ENCODE measurements at regions not wholly inside any gene's neighbourhood (a gene's known extent, or its start where the extent isn't known, plus 50 kb on each side); places are given as distances from the start of the nearest gene placed in this dataset.
A peak's percentile ranks its signal among the peaks of the same experiment; 100 is the strongest.

- Histone ChIP-seq H3K4ac (ENCODE audit: low read depth, low read length) (peak overlapping the region; percentile 79; the same call in 1 of the 2 replicates), H3K36me3 (ENCODE audit: control insufficient read depth, insufficient read depth, low read length) (no peaks in the 10 kb centered on the region), H3K4me1 (ENCODE audit: control insufficient read depth, insufficient read depth, low read length) (peaks cover 13% of the 10 kb centered on the region), H3K18ac (ENCODE audit: low read depth, low read length) (peak overlapping the region; percentile 42; the same call in 1 of the 2 replicates), H3K4me2 (ENCODE audit: low read depth, low read length) (no peak overlapping the region; the same call in 1 of the 2 replicates), H3K9ac (ENCODE audit: low read depth, low read length) (no peak overlapping the region), H2BK120ac (ENCODE audit: low read depth, low read length) (peak overlapping the region; percentile 97), H3K23ac (ENCODE audit: low read depth, low read length) (peak overlapping the region; percentile 80; the same call in 1 of the 2 replicates), H3K79me1 (ENCODE audit: low read depth in 1 of 2, low read length in 2 of 2) (peaks cover 13 to 35% of the 10 kb centered on the region in 2 experiments; a peak in 3 of 4 replicates), H2BK20ac (ENCODE audit: low read depth, low read length) (peak overlapping the region; percentile 92), H2AK5ac (ENCODE audit: low read depth, low read length) (0 out of 2 replicates have a peak overlapping the region, but pooled peaks have one; percentile 47), H3K56ac (ENCODE audit: extremely low read depth, insufficient read depth, low read length) (peak overlapping the region; percentile 37), H4K91ac (ENCODE audit: insufficient read depth, low read depth, low read length) (peak overlapping the region; percentile 75), H4K20me1 (ENCODE audit: insufficient read depth, low read length) (no peaks in the 10 kb centered on the region), H3K9me3 (ENCODE audit: control insufficient read depth, insufficient read depth, low read length) (no peaks in the 10 kb centered on the region), H3K4me3 (ENCODE audit: insufficient read depth, low read depth, low read length) (no peak overlapping the region), H3K14ac (replicated peaks; ENCODE audit: low read depth, low read length) (peak overlapping the region; percentile 74; the same call in 1 of the 2 replicates), H3K27me3 (ENCODE audit: control insufficient read depth, insufficient read depth, low read length) (no peaks in the 10 kb centered on the region), H3K27ac (ENCODE audit: insufficient read depth, low read length) (peak overlapping the region; percentile 52; the same call in 1 of the 2 replicates), H2AK9ac (replicated peaks; ENCODE audit: low read depth, low read length, poor library complexity) (no peak overlapping the region), H4K5ac (ENCODE audit: low read depth, low read length) (peak overlapping the region; percentile 21; the same call in 1 of the 2 replicates), H4K8ac (ENCODE audit: low read depth in 2 of 2, low read length in 2 of 2) (peak overlapping the region; percentile 0 to 83), H2AFZ (replicated peaks; ENCODE audit: low read length, poor library complexity) (no peak overlapping the region), H2BK5ac (ENCODE audit: low read depth, low read length, poor library complexity, severe bottlenecking) (peak overlapping the region; percentile 98), H2BK15ac (ENCODE audit: low read depth, low read length) (peak overlapping the region; percentile 80; the same call in 2 of the 3 replicates), H3K9me1 (ENCODE audit: insufficient read depth, low read length) (peaks cover 7% of the 10 kb centered on the region; the same call in 1 of the 2 replicates)
- ChIA-PET POLR2A (ENCODE audit: unreplicated experiment) (interaction anchor here (0.6 kb wide), 1 partner anchor 19 kb away, joined by 4 read pairs; no protein-coding TSS in a partner anchor), CTCF (interaction anchor here (0.6 to 1.3 kb wide), 2 partner anchors 9 to 159 kb away, joined by 3 to 5 read pairs; no protein-coding TSS in a partner anchor)
- no CpG with 5 or more reads among the region's 7 CpGs for WGBS, 2 experiments (ENCODE audit: extremely low coverage in 2 of 2, insufficient read length in 1 of 2)
- TF ChIP-seq MAFK (IDR thresholded peaks at IDR 0.05; ENCODE audit: low read depth, low read length) (no peak), CTCF (conservative IDR thresholded peaks at IDR 0.05; ENCODE audit: low read depth, low read length) (no peak), SMC3 (IDR thresholded peaks at IDR 0.05; ENCODE audit: low read depth, low read length) (no peak), NFE2L2 (IDR thresholded peaks at IDR 0.05; ENCODE audit: low read depth, low read length) (no peak), BHLHE40 (IDR thresholded peaks at IDR 0.05; ENCODE audit: low read depth, low read length) (no peak), FOS (IDR thresholded peaks at IDR 0.05; ENCODE audit: low read depth, low read length) (no peak), RCOR1 (IDR thresholded peaks at IDR 0.05; ENCODE audit: insufficient replicate concordance, low read length) (no peak), CEBPB (IDR thresholded peaks at IDR 0.05; ENCODE audit: low read depth, low read length) (no peak), RAD21 (IDR thresholded peaks at IDR 0.05; ENCODE audit: low read length) (no peak), POLR2A (IDR thresholded peaks at IDR 0.05; ENCODE audit: low read depth, low read length) (no peak), USF2 (IDR thresholded peaks at IDR 0.05; ENCODE audit: low read depth, low read length) (no peak), CHD1 (IDR thresholded peaks at IDR 0.05; ENCODE audit: low read depth, low read length) (no peak), RFX5 (IDR thresholded peaks at IDR 0.05; ENCODE audit: low read depth, low read length) (no peak), ELK1 (IDR thresholded peaks at IDR 0.05; ENCODE audit: borderline replicate concordance, low read depth, low read length) (no peak), MAZ (IDR thresholded peaks at IDR 0.05; ENCODE audit: borderline replicate concordance, low read depth, low read length) (no peak), MXI1 (IDR thresholded peaks at IDR 0.05; ENCODE audit: borderline replicate concordance, low read depth, low read length) (no peak)
- TSS peak; percentile 71 for BruUV-seq (replicated peaks)
- DNase-seq (no peak), ATAC-seq (ENCODE audit: low read depth) (no peak)
- intact Hi-C loops (cut with micrococcal nuclease) = loop anchor here (1.0 to 5.0 kb wide), 3 partner anchors 70 to 250 kb away; partner anchors contain the start of gene SASH1
- dilution Hi-C loops (cut with HindIII; ENCODE audit: low sequenced_read_pairs, unreplicated experiment) = no loop called here
- in situ Hi-C loops (cut with MboI; ENCODE audit: low sequenced_read_pairs) = no loop called here
Observed at GRCh38 chr6:148272597-148272996, 70.0 kb upstream of the SASH1 start.

All from IMR-90 (cell line).